ENCODE measurements at regions not wholly inside any gene's neighbourhood (a gene's known extent, or its start where the extent isn't known, plus 50 kb on each side); places are given as distances from the start of the nearest gene placed in this dataset.

DNA sequence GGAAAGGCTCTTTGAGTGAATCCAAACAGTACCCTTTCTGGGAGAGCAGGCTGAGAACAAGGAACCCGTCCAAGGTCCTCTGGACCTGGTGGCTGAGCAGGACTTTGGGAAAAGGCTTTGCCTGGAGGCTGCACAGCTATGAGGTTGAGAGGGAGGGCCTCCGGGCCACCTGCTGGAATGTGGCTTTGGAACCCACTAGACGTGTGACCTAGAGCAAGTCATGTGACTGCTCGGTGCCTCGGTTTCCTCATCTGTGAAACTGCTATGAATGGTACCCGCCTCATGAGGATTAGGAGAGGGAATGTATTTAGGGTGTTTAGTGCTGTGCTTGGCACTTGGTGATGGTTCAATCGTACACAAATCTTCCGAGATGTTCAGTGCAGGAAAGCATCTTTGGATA is 50.4 kb downstream of the HAPSTR1 start:
- no peak overlapping the region for H3K27ac ChIP-seq
- intact Hi-C loops (cut with DNase I; ENCODE audit: low total_unique reads) (no loop called here), in situ Hi-C loops (cut with MboI; ENCODE audit: low pct_ligation_motif_present in 1 of 4, low pct_unique_long_range_greater_than_20kb in 1 of 4, low sequenced_read_pairs in 3 of 4) (loop anchor here in 3 of 4 donors (10.0 to 25.0 kb wide), 5 partner anchors 255 to 1595 kb away; partner anchors contain the start of genes ABAT (in 1 of the 3), GRIN2A (in 1 of the 3), LITAFD (in 1 of the 3) and NUBP1 (in 1 of the 3))
- H3K27me3 ChIP-seq = no peaks in the 10 kb centered on the region
- H3K4me1 ChIP-seq = peaks cover 0 to 9% (median 6%) of the 10 kb centered on the region in 4 donors
- no peak overlapping the region for H3K4me3 ChIP-seq
- TF ChIP-seq, protein P1, sequence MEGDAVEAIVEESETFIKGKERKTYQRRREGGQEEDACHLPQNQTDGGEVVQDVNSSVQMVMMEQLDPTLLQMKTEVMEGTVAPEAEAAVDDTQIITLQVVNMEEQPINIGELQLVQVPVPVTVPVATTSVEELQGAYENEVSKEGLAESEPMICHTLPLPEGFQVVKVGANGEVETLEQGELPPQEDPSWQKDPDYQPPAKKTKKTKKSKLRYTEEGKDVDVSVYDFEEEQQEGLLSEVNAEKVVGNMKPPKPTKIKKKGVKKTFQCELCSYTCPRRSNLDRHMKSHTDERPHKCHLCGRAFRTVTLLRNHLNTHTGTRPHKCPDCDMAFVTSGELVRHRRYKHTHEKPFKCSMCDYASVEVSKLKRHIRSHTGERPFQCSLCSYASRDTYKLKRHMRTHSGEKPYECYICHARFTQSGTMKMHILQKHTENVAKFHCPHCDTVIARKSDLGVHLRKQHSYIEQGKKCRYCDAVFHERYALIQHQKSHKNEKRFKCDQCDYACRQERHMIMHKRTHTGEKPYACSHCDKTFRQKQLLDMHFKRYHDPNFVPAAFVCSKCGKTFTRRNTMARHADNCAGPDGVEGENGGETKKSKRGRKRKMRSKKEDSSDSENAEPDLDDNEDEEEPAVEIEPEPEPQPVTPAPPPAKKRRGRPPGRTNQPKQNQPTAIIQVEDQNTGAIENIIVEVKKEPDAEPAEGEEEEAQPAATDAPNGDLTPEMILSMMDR (IDR thresholded peaks at IDR 0.05) = no peak
- TF ChIP-seq POLR2AphosphoS5 (IDR thresholded peaks at IDR 0.05) (no peak), POLR2A (IDR thresholded peaks at IDR 0.05) (no peak), EP300 (IDR thresholded peaks at IDR 0.05; ENCODE audit: low read depth) (no peak)
- no peak for DNase-seq
- no peaks in the 10 kb centered on the region for H3K9me3 ChIP-seq
- 94% methylated on average over 8 of the region's 8 CpGs; no CpG with 5 or more reads in 1 of the 2 donors for WGBS, 2 donors (ENCODE audit: low coverage in 1 of 2)
- H3K36me3 ChIP-seq = no peaks in the 10 kb centered on the region

DNA sequence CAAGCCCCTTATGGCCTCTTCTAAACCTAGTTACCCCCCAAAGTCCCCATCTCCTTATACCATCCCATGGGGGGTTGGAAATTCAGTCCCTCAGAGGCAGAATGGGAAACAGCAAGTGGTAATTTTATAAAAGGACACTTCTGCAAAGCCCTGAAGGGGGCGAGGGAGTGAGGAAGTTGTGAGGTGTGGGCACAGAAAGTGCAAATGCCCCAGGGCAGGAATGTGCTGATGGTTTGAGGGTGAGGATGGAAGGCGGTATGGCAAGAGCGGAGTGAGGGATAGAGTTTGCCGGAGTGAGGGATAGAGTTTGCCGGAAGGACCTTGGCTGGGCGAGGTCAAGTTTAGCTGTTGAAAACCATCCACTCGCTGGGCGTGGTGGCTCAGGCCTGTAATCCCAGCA is 52.7 kb downstream of the HAPSTR1 start:
- Histone ChIP-seq H3K4me1 (peaks cover 0 to 5% (median 2%) of the 10 kb centered on the region in 4 donors), H3K27ac (no peak overlapping the region), H3K4me3 (no peak overlapping the region), H3K27me3 (no peaks in the 10 kb centered on the region), H3K9me3 (no peaks in the 10 kb centered on the region), H3K36me3 (no peaks in the 10 kb centered on the region)
- no peak for TF ChIP-seq EP300 (IDR thresholded peaks at IDR 0.05; ENCODE audit: low read depth)
- TF ChIP-seq POLR2AphosphoS5 (IDR thresholded peaks at IDR 0.05) = no peak
- TF ChIP-seq, protein P1 (IDR thresholded peaks at IDR 0.05) = no peak
- no peak for TF ChIP-seq POLR2A (IDR thresholded peaks at IDR 0.05)
- in situ Hi-C loops (cut with MboI; ENCODE audit: low pct_ligation_motif_present in 1 of 4, low pct_unique_long_range_greater_than_20kb in 1 of 4, low sequenced_read_pairs in 3 of 4) = loop anchor here in 3 of 4 donors (10.0 to 25.0 kb wide), 5 partner anchors 257 to 1593 kb away; partner anchors contain the start of genes ABAT (in 1 of the 3), GRIN2A (in 1 of the 3), LITAFD (in 1 of the 3) and NUBP1 (in 1 of the 3)
- no peak for DNase-seq
- intact Hi-C loops (cut with DNase I; ENCODE audit: low total_unique reads) = no loop called here
- 93 to 97% methylated on average over 6 to 8 of the region's 8 CpGs for WGBS, 2 donors (ENCODE audit: low coverage in 1 of 2)

DNA sequence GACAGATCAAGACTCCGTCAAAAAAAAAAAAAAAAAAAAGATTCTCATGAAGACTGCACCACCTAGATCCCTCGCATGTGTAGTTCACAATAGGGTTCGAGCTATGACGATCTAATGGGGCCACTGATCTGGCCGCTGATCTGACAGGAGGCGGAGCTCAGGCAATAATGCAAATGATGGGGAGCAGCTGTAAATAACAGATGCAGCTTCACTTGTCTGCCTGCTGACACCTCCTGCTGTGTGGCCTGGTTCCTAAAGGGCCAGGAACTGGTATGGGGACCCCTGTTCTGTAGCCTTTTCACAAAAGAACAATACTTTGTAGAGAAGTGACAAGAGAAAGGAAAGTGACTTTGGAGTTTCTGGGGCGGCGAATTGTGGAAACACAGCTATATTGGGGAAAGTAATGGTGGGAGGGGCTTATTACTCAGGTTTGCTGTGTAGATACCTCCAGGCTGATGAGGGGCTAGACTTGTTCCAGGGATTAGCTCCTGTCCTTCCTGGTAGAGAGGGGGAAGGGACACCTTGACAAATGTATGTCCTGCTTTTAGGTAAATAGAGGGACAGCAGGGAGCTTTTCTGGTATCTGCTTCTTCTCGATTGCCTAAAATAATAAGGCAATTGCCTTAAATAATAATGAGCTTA is 57.1 kb downstream of the HAPSTR1 start:
- H3K27ac ChIP-seq = no peak overlapping the region
- no peak overlapping the region for H3K4me3 ChIP-seq
- TF ChIP-seq POLR2AphosphoS5 (IDR thresholded peaks at IDR 0.05) = no peak
- TF ChIP-seq, protein P1 (IDR thresholded peaks at IDR 0.05) = no peak
- no peak for TF ChIP-seq POLR2A (IDR thresholded peaks at IDR 0.05)
- in situ Hi-C loops (cut with MboI; ENCODE audit: low pct_ligation_motif_present in 1 of 4, low pct_unique_long_range_greater_than_20kb in 1 of 4, low sequenced_read_pairs in 3 of 4) = loop anchor here in 3 of 4 donors (10.0 to 25.0 kb wide), 5 partner anchors 261 to 1589 kb away; partner anchors contain the start of genes ABAT (in 1 of the 3), GRIN2A (in 1 of the 3), LITAFD (in 1 of the 3) and NUBP1 (in 1 of the 3)
- H3K27me3 ChIP-seq = no peaks in the 10 kb centered on the region
- DNase-seq = no peak
- 65 to 75% methylated on average over 8 to 9 of the region's 9 CpGs for WGBS, 2 donors (ENCODE audit: low coverage in 1 of 2)
- no peaks in the 10 kb centered on the region for H3K36me3 ChIP-seq
- no peaks in the 10 kb centered on the region for H3K4me1 ChIP-seq
- intact Hi-C loops (cut with DNase I; ENCODE audit: low total_unique reads) = no loop called here
- no peaks in the 10 kb centered on the region for H3K9me3 ChIP-seq

DNA sequence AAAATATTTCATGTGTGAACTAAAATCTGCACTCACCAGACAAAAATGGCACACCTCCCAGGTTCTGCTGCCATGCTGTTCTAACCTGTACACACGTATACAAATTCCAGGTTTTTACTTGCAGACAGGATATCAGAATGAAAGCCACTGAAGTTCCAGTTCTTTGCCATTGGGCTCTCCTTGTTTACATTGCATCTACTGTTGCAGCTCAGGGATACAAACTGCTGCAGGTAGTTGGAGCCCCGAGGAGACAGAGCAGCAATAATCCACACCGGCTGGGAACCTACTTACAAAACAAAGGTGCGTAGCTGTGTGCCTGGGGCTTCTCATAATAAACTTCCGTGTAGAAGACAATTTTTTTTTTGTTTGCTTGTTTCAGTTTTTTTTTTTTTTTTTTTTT is 59.6 kb downstream of the HAPSTR1 start:
- DNase-seq = no peak
- no peak overlapping the region for H3K27ac ChIP-seq
- peaks cover 7% of the 10 kb centered on the region for H3K27me3 ChIP-seq
- in situ Hi-C loops (cut with MboI; ENCODE audit: low pct_ligation_motif_present in 1 of 4, low pct_unique_long_range_greater_than_20kb in 1 of 4, low sequenced_read_pairs in 3 of 4) (loop anchor here in 1 of 4 donors (25.0 kb wide), 1 partner anchor 1011 kb away; no protein-coding TSS in a partner anchor), intact Hi-C loops (cut with DNase I; ENCODE audit: low total_unique reads) (no loop called here)
- no peaks in the 10 kb centered on the region for H3K4me1 ChIP-seq
- 42 to 59% methylated on average over 4 to 5 of the region's 5 CpGs for WGBS, 2 donors (ENCODE audit: low coverage in 1 of 2)
- no peaks in the 10 kb centered on the region for H3K36me3 ChIP-seq
- H3K9me3 ChIP-seq = no peaks in the 10 kb centered on the region
- H3K4me3 ChIP-seq = no peak overlapping the region
- TF ChIP-seq, protein P1 (IDR thresholded peaks at IDR 0.05) = no peak
- TF ChIP-seq POLR2A (IDR thresholded peaks at IDR 0.05) (no peak), EP300 (IDR thresholded peaks at IDR 0.05; ENCODE audit: low read depth) (no peak), POLR2AphosphoS5 (IDR thresholded peaks at IDR 0.05) (no peak)
